ENCODE measurements at regions not wholly inside any gene's neighbourhood (a gene's known extent, or its start where the extent isn't known, plus 50 kb on each side); places are given as distances from the start of the nearest gene placed in this dataset.

DNA sequence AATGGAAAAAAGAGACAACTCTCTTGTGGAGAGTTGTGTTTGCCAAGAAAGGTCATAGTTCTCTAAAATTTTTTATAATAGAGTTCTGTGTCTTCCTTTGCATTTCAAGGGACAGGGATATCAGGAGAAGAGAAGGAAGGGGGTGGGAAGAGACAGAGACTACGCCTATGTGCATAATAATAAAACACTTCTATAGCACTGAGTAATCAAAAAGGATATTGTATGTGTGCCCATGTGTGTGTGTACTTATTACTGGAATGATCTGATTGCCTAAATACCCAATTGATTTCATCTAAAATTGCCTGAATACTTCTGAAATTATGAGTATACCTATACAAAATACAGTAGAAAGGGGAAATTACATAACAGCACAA lies 803.7 kb upstream of the ACVR2A start:
- Histone ChIP-seq H4K8ac (replicated peaks; ENCODE audit: insufficient read length, low read depth, low read length) (no peak overlapping the region), H2BK5ac (ENCODE audit: insufficient read length, low read length) (no peak overlapping the region), H3K27ac (ENCODE audit: insufficient read length, low read depth, low read length) (no peak overlapping the region), H4K5ac (ENCODE audit: insufficient read length, low read depth, low read length) (no peak overlapping the region), H3K79me1 (ENCODE audit: insufficient read depth, low read depth, low read length, poor library complexity, severe bottlenecking) (no peaks in the 10 kb centered on the region), H3T11ph (ENCODE audit: low read length) (no peak overlapping the region), H3K4ac (ENCODE audit: low read depth, low read length) (no peak overlapping the region), H4K20me1 (ENCODE audit: control insufficient read depth, insufficient read depth, insufficient read length) (no peaks in the 10 kb centered on the region), H3K4me1 (ENCODE audit: insufficient read depth, low read length) (peaks cover 2% of the 10 kb centered on the region; the same call in 1 of the 2 replicates), H2BK15ac (ENCODE audit: low read depth, low read length) (no peak overlapping the region), H3K27me3 (ENCODE audit: insufficient read depth, low read length) (no peaks in the 10 kb centered on the region; the same call in 1 of the 2 replicates), H2AK5ac (ENCODE audit: insufficient read length, low read length) (no peak overlapping the region), H3K23me2 (ENCODE audit: insufficient read length, low read depth, low read length, poor library complexity, severe bottlenecking) (no peaks in the 10 kb centered on the region), H2BK12ac (ENCODE audit: insufficient read length, low read depth, low read length) (no peak overlapping the region), H3K56ac (ENCODE audit: insufficient read length, low read depth, low read length) (no peak overlapping the region), H3K79me2 (ENCODE audit: insufficient read depth, low read length) (no peaks in the 10 kb centered on the region), H2BK20ac (ENCODE audit: low read depth, low read length, poor library complexity, severe bottlenecking) (no peak overlapping the region), H3K9me3 (ENCODE audit: control insufficient read depth, low read depth, low read length) (no peaks in the 10 kb centered on the region), H3K23ac (ENCODE audit: insufficient read length, low read depth, low read length) (no peak overlapping the region), H2BK120ac (ENCODE audit: low read depth, low read length, poor library complexity, severe bottlenecking) (no peak overlapping the region), H3K9ac (ENCODE audit: extremely low read depth, insufficient read length, low read length) (no peak overlapping the region), H2AFZ (ENCODE audit: low read length) (no peak overlapping the region), H3K14ac (ENCODE audit: insufficient read depth, low read length) (no peak overlapping the region), H3K18ac (ENCODE audit: insufficient read length, low read depth, low read length) (no peak overlapping the region), H3K4me2 (ENCODE audit: insufficient read depth, insufficient read length, low read length) (no peak overlapping the region), H4K91ac (ENCODE audit: insufficient read length, low read depth, low read length) (no peak overlapping the region)
- H3K27me3 Mint-ChIP-seq (ENCODE audit: low read depth), result no peaks in the 10 kb centered on the region
- H3K36me3 Mint-ChIP-seq (ENCODE audit: insufficient read depth in 1 of 3, low read depth in 3 of 3), result no peaks in the 10 kb centered on the region
- H3K27ac Mint-ChIP-seq, result no peak overlapping the region
- TF ChIP-seq, protein P1, sequence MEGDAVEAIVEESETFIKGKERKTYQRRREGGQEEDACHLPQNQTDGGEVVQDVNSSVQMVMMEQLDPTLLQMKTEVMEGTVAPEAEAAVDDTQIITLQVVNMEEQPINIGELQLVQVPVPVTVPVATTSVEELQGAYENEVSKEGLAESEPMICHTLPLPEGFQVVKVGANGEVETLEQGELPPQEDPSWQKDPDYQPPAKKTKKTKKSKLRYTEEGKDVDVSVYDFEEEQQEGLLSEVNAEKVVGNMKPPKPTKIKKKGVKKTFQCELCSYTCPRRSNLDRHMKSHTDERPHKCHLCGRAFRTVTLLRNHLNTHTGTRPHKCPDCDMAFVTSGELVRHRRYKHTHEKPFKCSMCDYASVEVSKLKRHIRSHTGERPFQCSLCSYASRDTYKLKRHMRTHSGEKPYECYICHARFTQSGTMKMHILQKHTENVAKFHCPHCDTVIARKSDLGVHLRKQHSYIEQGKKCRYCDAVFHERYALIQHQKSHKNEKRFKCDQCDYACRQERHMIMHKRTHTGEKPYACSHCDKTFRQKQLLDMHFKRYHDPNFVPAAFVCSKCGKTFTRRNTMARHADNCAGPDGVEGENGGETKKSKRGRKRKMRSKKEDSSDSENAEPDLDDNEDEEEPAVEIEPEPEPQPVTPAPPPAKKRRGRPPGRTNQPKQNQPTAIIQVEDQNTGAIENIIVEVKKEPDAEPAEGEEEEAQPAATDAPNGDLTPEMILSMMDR (conservative IDR thresholded peaks at IDR 0.05), result no peak
- H3K4me1 Mint-ChIP-seq, result peaks cover 10 to 15% of the 10 kb centered on the region in 2 experiments
- H3K4me3 Mint-ChIP-seq, result no peak overlapping the region
- H3K9me3 Mint-ChIP-seq, result no peaks in the 10 kb centered on the region
- WGBS (ENCODE audit: extremely low coverage, insufficient read length, low lambda C conversion rate), result no CpG with 5 or more reads among the region's 1 CpG
- DNase-seq, result no peak
